ENCODE measurements at regions not wholly inside any gene's neighbourhood (a gene's known extent, or its start where the extent isn't known, plus 50 kb on each side); places are given as distances from the start of the nearest gene placed in this dataset.

GRCh38 chr13:73903561-73903960 lies 230.6 kb downstream of the KLF12 start:
- H3K27ac Mint-ChIP-seq = no peak overlapping the region
- H3K4me3 ChIP-seq (replicated peaks in 1 of 3; ENCODE audit: low read depth in 2 of 3, low read length in 3 of 3) = no peak overlapping the region
- H2AFZ ChIP-seq (ENCODE audit: insufficient read depth, low read depth, low read length, poor library complexity, severe bottlenecking) = no peak overlapping the region
- H3K79me2 ChIP-seq (ENCODE audit: insufficient read depth, low read length) = no peaks in the 10 kb centered on the region
- peaks cover 0 to 1% (median 0%) of the 10 kb centered on the region in 7 donors for H3K9me3 Mint-ChIP-seq
- no peak overlapping the region for H3K4me3 Mint-ChIP-seq
- no peaks in the 10 kb centered on the region for H3K4me1 Mint-ChIP-seq
- TF ChIP-seq CTCF (IDR thresholded peaks at IDR 0.05) = no peak
- H3K9me3 ChIP-seq (replicated peaks in 1 of 2; ENCODE audit: control insufficient read depth in 1 of 2, insufficient read depth in 1 of 2, low read length in 2 of 2) = no peaks in the 10 kb centered on the region
- H3K9ac ChIP-seq (ENCODE audit: insufficient read depth, low read length, poor library complexity, severe bottlenecking) = no peak overlapping the region
- H3K4me1 ChIP-seq (ENCODE audit: control insufficient read depth in 1 of 2, insufficient read depth in 2 of 2, low read length in 2 of 2) = no peaks in the 10 kb centered on the region
- no peak overlapping the region for H3K27ac ChIP-seq (ENCODE audit: low read depth in 1 of 2, low read length in 2 of 2)
- 100% methylated on average over 4 of the region's 7 CpGs for WGBS (ENCODE audit: insufficient coverage)
- H3K4me2 ChIP-seq (replicated peaks; ENCODE audit: extremely low read depth, low read length, poor library complexity, severe bottlenecking) = no peak overlapping the region
- H3K36me3 Mint-ChIP-seq = no peaks in the 10 kb centered on the region
- no peaks in the 10 kb centered on the region for H4K20me1 ChIP-seq (ENCODE audit: insufficient read depth, low read length)
- H3K27me3 ChIP-seq (ENCODE audit: control insufficient read depth in 2 of 2, insufficient read depth in 2 of 2, low read length in 2 of 2) = no peaks in the 10 kb centered on the region
- DNase-seq = no peak
- intact Hi-C loops (cut with micrococcal nuclease) = no loop called here
- no peaks in the 10 kb centered on the region for H3K36me3 ChIP-seq (replicated peaks in 1 of 2; ENCODE audit: control insufficient read depth in 1 of 2, insufficient read depth in 2 of 2, low read length in 2 of 2)
- H3K27me3 Mint-ChIP-seq (ENCODE audit: low read depth in 3 of 3) = no peaks in the 10 kb centered on the region

- Mint-ChIP-seq H3K27ac (no peak overlapping the region), H3K9me3 (peaks cover 0 to 1% (median 0%) of the 10 kb centered on the region in 7 donors), H3K36me3 (no peaks in the 10 kb centered on the region), H3K4me3 (no peak overlapping the region), H3K4me1 (no peaks in the 10 kb centered on the region), H3K27me3 (ENCODE audit: low read depth in 3 of 3) (no peaks in the 10 kb centered on the region)
- intact Hi-C loops (cut with micrococcal nuclease) = no loop called here
- no peak overlapping the region for H3K4me3 ChIP-seq (replicated peaks in 1 of 3; ENCODE audit: low read depth in 2 of 3, low read length in 3 of 3)
- no peaks in the 10 kb centered on the region for H3K9me3 ChIP-seq (replicated peaks in 1 of 2; ENCODE audit: control insufficient read depth in 1 of 2, insufficient read depth in 1 of 2, low read length in 2 of 2)
- H3K4me1 ChIP-seq (ENCODE audit: control insufficient read depth in 1 of 2, insufficient read depth in 2 of 2, low read length in 2 of 2) = no peaks in the 10 kb centered on the region
- no peaks in the 10 kb centered on the region for H3K36me3 ChIP-seq (replicated peaks in 1 of 2; ENCODE audit: control insufficient read depth in 1 of 2, insufficient read depth in 2 of 2, low read length in 2 of 2)
- no peaks in the 10 kb centered on the region for H4K20me1 ChIP-seq (ENCODE audit: insufficient read depth, low read length)
- H2AFZ ChIP-seq (ENCODE audit: insufficient read depth, low read depth, low read length, poor library complexity, severe bottlenecking) = no peak overlapping the region
- no peak overlapping the region for H3K27ac ChIP-seq (ENCODE audit: low read depth in 1 of 2, low read length in 2 of 2)
- H3K27me3 ChIP-seq (ENCODE audit: control insufficient read depth in 2 of 2, insufficient read depth in 2 of 2, low read length in 2 of 2) = no peaks in the 10 kb centered on the region
- H3K4me2 ChIP-seq (replicated peaks; ENCODE audit: extremely low read depth, low read length, poor library complexity, severe bottlenecking) = no peak overlapping the region
- no peak for TF ChIP-seq CTCF (IDR thresholded peaks at IDR 0.05)
- no peak overlapping the region for H3K9ac ChIP-seq (ENCODE audit: insufficient read depth, low read length, poor library complexity, severe bottlenecking)
- DNase-seq = no peak
- no peaks in the 10 kb centered on the region for H3K79me2 ChIP-seq (ENCODE audit: insufficient read depth, low read length)
Measured at GRCh38 chr13:73902847-73903246, 231.4 kb downstream of the KLF12 start.

All from CD14-positive monocyte (primary cell).